Frontal cortex (tissue), 3 donors: ENCODE measurements at regions not wholly inside any gene's neighbourhood (a gene's known extent, or its start where the extent isn't known, plus 50 kb on each side); places are given as distances from the start of the nearest gene placed in this dataset.

Experiments
- DNase-seq, 2 donors: peaks; one replicate each; pipeline ENCODE4 v3.0.0; 2012; ENCODE audit warnings: low spot score in 2 of 2
- FAIRE-seq: peaks from 2 replicates; lab custom pipeline; 2012; peaks lifted over from hg19 to GRCh38; lab: Jason Lieb, UNC
- donor health status: control.
- donor health status: control.
- donor health status: control.

DNA sequence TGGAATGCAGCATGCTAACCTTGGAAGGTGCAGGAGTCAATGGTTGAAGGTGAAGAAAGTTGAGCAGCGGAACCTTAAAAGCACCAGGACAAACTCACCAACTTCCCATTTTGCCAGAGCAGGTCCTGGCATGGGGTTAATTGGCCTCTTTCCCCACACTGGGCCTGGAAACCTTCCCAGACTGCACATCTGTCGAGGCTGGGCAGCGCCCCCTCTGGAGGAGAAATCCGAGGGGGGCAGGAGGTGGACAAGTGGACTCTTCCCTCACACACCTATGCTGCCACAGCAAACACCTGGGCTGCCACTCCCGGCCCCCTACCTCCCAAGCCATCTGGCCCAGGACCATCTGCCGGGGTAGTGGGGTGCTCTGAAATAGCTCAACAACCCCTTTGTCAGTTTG, 232.4 kb downstream of the CBLN1 start:
- DNase-seq (no peak), FAIRE-seq (no peak)

DNA sequence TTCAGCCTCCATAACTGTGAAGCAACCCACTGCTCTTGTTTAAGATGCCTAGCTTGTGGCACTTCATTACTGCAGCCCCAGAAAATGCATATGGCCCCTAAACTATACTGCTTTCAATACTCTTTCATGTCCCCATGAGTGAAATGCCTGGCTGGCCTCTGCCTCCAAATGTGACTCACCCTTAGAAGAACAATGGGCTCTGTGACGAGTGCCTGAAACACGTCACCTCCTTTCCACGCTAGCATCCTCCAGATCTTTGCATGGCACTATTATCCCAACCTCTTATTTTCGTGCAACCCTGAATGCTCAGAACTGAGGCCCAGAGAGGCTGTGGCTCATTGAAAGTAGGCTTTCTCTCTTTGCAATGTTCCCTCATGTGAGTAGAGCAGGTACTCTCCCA, 233.1 kb downstream of the CBLN1 start:
- no peak for FAIRE-seq
- peak; percentile 9 to 27 for DNase-seq

DNA sequence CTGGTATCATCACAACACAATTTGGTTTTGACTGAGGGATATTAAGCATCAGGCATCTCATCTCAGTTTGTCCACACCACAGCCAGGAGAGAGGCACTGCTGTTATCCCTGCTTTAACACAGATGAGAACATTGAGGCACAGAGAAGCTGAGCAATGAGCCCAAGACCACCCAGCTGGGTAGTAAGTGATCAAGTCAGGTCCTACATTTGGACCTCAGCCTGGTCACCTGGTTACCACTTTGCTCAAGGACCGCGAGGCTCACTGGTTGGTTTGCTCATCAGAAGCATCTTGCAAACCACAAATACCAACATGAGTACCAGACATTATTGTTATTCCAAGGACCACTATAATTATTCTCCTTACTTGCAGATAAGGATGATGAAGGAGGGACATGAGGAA, 245.5 kb downstream of the CBLN1 start:
- no peak for FAIRE-seq

DNA sequence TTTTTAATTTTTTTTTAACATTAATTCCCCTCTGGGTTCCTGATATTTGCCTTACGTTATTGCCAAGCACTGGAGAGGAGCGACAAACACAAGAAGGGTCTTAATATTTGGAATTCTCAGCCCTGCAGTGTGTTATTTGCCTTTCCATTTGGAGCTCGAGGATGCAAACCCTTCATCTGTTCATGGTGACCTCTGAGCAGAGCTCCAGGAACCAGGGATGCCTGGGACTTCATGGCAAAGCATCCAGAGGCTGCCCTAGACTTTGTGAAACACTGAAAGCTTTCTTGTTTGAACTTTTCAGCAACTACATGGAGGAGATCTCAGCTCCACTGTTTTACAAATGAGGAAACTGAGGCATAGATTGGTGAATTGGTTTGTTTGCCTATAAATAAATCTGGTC, 254.2 kb downstream of the CBLN1 start:
- DNase-seq (no peak), FAIRE-seq (no peak)

More for the DNA sequence above, 245.5 kb downstream of the CBLN1 start:
- no peak for DNase-seq

DNA sequence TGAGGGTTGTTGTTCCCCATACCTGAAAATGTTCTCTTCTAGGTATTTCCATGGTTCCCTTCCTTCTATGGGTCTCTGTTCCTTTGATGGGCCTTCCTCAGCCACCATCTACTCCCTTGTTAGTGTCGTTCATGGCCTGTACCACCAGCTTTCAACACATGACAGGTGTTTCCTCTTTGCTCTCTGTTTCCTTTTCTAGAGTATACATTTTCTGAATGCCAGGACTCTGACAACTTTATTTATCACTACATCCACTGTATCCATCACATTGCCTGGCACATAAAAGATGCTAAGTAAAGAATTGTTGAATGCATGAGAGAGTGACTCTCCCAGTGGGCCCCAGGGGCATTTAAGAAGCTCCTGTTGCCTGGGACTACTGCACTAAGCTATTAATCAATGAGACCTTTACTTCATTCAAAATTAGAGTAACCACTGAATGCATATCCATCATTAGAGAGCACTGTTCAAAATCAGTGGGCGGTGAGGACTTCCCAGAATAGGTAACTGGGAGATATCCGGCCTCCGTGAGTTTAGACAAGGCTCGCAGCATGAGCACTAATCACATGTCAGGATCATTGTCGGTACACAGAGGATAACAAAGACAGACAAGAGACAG, 255.0 kb downstream of the CBLN1 start:
- no peak for FAIRE-seq

DNA sequence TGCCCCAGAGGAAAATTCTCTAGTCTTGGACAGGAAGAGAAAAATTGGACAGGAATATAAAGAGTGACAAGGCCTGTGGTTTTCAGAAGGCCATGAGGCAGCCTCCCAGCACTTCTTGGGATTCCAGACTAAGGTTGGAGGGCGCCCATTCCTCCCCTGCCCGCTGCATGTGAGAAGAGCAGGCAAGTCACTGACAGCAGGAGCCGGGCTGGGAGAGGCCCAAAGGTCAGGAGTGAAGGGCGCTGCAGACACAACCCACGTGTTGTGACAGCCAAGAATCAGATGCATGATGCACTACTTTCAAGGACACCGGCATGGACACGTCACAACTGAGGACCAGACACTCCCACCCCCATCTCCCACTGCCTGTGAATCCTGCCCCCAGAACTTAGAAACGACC, 256.7 kb downstream of the CBLN1 start:
- no peak for FAIRE-seq
- no peak for DNase-seq

More for the DNA sequence above, 255.0 kb downstream of the CBLN1 start:
- DNase-seq = no peak

DNA sequence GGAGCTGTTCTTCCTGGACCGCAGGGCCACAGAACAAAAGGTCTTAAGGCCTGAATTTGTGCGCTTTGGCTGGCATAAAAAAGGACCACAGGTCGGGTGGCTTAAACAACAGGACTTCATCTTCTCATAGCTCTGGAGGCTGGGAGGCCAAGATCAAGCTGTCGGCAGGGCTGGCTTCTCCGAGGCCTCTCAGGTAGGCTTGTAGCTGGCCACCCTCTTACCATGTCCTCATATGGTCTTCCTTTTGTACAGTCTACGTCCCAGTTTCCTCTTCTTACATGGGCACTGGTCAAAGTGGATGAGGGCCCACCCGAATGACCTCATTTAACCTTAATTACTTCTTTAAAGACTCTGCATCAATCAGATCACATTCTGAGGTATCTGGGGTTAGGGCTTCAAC, 257.6 kb downstream of the CBLN1 start:
- no peak for DNase-seq
- FAIRE-seq = no peak

DNA sequence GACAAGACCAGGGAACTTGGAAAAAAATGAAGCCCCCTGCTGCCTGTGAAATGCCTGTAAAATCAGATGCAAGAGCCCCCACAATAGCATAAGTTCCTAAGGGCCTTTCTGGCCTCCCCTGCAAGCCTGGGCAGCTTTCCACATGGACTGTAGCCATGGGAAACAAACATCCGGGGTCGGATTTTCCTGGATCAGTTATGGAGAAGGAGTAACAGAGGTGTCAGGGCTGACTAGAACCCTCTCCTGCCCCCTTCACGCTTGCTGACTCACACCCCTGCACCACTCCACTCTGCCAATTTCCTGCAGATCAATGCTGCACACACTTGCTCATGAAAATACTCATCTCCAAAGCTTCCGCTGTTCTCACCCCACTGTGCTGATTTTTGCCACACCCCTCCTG, 258.6 kb downstream of the CBLN1 start:
- DNase-seq (no peak), FAIRE-seq (no peak)

DNA sequence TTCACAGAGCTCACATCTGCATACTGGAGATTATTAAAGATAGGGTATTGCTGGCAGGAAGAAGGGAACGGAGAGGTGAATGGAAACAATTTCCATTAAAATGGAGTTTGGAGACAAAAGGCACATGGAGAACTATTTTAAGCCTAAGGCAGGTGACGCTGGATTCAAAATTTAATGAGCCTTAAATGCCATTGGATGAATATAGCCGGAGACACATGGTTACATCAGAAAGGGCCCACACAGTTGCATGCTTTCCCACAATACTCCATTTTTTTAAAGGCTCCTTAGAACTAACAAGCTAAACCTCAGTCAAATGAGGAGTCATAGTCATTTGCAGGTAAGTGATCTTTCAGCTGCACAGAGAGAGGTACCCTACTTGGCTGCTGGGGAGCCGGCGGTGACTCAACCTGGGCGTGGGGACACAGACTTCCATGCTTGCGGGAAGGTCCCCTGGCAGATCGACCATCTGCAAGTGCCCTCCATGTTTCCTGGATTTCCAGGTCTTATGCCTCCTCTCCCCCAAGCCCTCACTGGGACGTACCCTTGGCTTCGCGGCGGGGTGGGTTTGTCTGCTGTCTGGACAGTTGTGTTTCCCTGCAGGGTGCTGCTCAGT, 259.2 kb downstream of the CBLN1 start:
- FAIRE-seq = no peak

DNA sequence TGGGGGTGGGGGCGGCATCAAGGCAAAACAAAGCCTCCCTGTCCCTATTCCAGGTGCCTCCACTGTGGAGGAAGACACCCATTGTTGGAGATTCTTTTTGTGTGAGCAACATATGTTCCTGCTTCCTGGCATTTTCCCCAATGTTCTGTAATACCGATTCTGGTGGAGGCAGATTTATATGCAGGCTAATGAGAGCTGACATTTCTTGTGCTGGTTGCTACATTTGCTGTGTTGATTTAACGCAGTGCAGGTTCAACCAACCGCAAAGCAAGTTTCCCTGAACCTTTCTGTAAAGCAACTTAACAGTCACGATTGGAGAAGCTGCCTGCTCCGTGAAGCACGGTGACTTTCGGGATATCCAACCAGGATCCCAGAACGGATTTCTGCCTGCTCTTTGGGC, 260.5 kb downstream of the CBLN1 start:
- FAIRE-seq = no peak
- no peak for DNase-seq

More for the DNA sequence above, 259.2 kb downstream of the CBLN1 start:
- no peak for DNase-seq

DNA sequence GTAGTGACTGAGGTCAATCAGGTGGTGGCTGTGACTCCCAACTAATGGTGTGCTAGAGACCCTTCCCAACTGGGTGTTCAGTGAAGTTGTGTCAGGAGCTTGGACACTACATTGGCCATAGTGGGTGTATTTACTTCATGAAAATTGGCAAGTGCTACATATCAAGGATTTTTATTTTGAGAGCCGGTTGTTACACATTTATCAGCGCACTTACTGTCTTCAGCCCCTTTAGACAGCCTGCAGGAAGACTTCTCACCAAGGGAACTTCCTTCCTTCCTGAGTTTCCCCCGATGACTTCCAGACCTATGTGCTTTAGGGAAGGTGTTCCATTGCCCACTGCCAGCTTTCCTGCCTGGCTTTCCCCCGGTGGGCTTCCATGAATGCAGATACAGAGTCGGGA, 261.2 kb downstream of the CBLN1 start:
- no peak for FAIRE-seq
- DNase-seq = no peak

DNA sequence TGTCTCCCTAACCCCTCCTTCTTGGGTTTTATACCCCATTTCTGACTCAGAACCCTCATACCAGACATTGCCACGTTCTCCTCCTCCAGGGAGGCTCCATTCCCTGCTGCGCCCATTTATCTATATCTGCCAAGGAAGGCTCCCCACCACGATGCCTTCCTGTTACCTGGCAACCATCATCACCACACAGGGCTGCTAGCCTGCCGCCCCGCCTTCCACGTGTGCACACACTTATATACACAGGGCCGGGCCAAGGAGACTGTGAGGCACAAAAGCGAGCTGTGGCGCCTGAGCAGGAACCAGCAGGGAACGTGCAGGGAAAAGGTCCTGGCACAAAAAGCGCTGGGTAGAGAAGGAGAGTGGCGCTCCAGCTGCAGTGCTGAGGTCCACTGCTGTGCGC, 261.8 kb downstream of the CBLN1 start:
- DNase-seq (no peak), FAIRE-seq (no peak)

DNA sequence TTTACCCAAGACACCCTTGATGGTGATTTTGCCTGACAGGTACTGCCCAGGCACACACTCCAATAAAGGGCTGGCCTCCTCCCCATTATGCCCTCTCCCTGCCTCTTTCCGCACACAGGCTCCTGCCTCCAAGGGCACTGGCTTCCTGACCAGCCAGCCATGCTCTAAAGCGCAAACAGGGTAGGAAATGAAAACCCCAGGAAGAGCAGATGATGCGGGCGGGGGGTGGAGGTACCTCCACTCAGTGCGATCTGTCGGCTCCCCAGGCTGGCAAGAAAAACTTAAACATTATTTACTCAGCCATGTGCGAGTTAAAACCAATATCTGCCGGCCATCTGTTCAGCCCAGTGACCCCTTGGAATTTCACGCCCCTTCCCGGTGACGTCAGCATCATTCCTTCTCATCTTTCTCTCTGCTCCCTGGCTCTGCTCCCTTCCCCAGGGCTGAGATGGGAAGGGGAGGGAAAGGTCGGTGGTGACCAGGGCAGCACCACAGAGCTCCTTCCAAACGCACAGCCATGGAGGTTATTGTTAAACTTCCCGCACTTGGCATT, 262.5 kb downstream of the CBLN1 start:
- no peak for DNase-seq
- FAIRE-seq = no peak

DNA sequence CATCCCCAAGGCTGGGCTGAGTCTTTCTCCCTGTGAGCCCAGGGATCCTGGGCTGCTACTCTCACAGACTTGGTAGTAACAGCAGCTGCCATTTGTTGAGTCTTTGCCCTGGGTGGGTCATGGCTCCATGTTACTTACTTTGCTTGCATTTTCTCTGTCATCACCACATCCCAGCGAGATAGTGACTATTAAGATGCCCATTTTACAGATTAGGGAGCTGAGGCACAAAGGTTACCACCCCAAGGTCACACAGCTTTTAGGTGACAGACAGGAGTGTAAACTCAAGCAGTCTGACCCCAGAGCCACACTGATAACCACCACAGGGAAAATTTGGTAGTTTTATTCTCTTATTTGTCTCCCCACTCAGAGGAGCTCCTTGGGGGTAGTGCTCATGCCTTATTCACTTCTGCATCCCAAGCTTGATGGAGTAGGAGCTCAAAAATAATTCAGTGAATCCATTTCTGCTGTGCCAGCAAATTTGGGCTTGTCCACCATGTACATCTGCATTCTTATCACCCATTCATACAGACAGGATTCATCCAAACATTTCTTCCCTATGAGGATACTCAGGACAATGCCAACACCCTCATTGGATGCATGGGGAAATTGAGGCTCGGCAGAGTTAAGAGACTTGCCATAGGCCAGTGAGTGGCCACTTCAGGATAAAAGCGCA, 263.2 kb downstream of the CBLN1 start:
- no peak for DNase-seq
- FAIRE-seq = no peak

DNA sequence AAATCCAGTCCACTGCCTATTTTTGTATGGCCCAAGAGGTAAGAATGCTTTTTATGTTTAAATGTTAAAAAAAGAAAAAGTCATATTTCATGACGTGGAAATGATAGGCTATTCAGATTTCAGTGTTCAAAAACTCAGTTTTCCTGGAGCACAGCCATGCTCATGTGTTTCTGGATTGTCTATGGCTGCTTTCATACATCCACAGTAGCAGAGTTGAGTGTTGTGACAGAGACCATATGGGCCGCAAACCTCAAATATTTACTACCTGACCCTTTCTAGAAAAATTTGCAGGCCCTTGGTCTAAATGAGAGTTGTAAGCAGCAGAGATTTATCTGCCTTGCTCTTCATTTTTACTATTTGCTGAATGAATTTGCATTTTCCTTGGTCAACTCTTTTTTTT, 264.1 kb downstream of the CBLN1 start:
- no peak for FAIRE-seq
- no peak for DNase-seq

DNA sequence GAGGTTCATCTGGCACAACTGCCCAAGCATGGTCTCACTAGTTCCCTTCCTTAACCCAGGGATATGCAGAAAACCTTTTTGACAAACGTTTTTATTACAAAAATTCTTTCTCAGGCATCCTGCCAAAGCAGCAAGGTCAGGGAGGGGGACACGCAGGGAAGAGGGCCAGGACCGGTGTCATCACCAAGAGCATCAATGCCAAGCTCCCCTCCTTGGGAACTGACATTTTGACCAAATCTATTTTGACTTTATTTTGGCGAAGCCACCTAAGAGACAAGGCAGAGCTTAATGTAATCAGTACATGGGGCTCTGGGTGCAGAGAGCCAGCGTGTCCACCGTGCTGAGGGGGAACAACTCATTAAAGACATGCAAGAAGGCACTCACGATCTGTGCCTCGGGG, 265.2 kb downstream of the CBLN1 start:
- FAIRE-seq = no peak
- no peak for DNase-seq

DNA sequence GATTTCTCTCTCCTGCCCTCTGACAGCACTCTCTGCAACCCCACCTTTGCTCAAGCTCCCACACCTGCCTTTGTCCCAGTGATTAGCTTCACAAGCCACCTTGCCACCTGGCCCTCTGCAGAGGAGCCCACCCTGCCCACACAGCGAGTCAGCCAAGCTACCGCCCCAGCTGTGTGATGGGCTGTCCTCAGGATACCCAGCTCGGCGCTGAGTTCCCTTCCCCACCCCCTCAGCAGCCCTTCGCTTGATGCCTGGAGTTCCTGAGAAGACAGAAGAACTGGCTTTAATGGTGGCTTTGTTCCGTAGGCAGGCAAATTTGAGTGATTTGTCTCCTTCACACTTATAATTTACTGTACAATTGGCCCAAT, 266.4 kb downstream of the CBLN1 start:
- DNase-seq (no peak), FAIRE-seq (no peak)

DNA sequence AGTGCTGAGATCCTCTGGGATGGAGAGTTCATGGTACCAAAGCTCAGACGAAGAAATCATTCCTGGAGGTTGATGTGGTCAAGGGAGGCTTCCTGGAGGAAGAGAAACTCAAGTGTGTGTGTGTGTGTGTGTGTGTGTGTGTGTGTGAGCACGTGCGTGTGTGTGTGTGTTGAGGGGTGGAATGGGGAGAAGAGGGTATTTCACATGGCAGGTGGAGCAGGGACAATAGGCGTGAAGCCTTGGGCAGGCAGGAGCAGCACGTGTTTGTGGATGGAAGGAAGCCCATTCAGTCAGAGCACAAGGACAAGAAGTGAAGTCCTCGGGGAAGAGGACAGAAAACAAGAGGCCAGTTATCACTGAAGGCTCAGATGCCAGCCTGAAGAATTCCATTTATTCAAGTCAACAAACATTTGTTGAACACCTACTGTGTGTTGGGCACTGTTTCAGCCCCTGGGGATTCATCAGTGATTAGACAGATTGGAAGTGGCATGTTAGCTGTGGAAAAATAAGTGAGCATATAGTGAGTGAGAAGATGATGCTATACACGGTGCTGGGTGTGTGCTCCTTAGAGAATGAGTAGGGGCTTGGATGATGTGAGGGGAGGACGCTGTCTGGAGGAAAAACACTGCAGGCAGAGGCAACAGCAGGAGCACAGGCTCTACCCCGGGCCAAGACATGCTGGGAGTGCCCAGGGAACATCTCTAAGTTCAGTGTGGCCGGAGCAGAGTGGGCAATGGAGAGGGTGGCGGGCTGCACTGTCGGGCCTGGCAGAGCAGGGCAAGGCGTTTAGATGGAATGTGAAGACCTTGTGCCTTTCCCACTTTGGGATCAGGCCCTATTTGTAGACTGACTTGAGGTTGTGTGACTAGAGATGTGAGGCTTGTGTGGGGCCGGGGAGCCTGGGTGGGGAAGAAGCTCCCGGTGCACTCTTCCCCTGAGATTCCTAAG, 267.1 kb downstream of the CBLN1 start:
- no peak for FAIRE-seq
- no peak for DNase-seq

DNA sequence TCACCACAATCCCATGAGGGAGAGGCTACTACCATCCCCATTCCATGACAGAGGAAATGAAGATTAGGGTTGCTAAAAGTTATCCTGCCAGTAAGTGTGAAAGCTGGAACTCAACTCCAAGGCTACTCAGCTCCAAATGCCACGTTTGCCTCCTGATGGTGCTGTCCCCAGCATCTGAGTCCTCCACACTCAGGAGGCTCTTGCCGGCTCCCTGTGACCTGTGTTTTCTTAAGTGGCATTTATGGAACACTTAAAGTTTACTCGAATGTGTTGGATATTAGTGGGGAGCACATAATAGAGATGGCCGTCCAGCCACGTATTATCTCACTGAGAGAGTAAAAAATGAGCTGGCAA, 267.9 kb downstream of the CBLN1 start:
- FAIRE-seq (no peak), DNase-seq (no peak)

DNA sequence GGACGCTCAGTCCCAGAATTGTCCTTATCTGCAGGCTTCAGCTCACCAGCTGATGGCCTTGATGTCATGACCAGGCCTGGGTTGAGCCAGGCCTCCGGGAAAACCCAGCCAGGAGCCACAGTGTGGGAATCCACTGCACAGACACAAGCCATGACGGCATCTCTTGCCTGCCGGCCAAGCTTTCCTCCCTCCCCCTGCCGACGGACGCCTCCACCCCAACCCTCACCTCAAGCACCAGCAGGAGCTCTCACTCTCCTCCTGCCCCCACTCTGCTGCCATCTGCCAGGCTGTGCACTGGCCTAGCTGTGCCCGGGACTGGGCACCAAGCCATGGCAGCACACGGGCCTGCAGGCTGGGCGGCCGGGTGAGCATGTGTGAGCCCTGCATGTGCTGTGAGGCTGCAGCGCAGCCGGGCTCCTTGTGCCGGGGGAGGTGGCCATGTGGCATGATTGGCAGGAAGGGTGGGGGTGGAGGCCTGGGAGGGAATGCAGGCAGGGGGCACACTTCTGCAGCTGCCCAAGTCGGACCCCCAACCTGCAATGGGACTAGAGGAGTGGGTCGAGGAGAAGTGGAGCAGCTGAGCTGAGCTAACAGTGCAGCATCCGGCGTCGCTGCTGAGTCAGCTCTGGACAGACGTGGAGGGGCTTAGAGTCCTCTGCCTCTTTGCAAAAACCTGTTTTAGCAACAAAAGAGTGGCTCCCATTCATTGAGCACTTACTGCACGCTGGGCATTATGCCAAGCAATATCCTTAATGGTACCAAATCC, 268.5 kb downstream of the CBLN1 start:
- peak in 1 of 2 donors; percentile 52 for DNase-seq
- no peak for FAIRE-seq
